HL-60 (cell line): ENCODE measurements at regions not wholly inside any gene's neighbourhood (a gene's known extent, or its start where the extent isn't known, plus 50 kb on each side); places are given as distances from the start of the nearest gene placed in this dataset.

ENCODE experiments used
- DNase-seq, 2 experiments: peaks; one replicate each; pipeline ENCODE4 v3.0.0-alpha.2; 2010 to 2020; ENCODE audit warnings: low read depth in 1 of 2, low spot score in 1 of 2
- H3K27ac ChIP-seq: fragments of 250-450 bp; sonication (Bioruptor Pico); replicated peaks from 2 replicates; pipeline ENCODE4 v1.5.1; 2020; ENCODE audit warnings: mild to moderate bottlenecking, moderate library complexity
- H3K27me3 ChIP-seq: fragments of 250-450 bp; sonication (Bioruptor Pico); 2 replicates; pipeline ENCODE4 v1.5.1; 2021; ENCODE audit warnings: mild to moderate bottlenecking, moderate library complexity; ENCODE audit not compliant: insufficient read depth, poor library complexity, severe bottlenecking
- H3K4me3 ChIP-seq: replicated peaks from 2 replicates; pipeline ENCODE4 v1.5.1; 2011; ENCODE audit warnings: mild to moderate bottlenecking, control low read depth, low read length; ENCODE audit not compliant: insufficient read depth
- CTCF ChIP-seq: IDR thresholded peaks from one replicate; pipeline ENCODE4 v1.5.1; 2011; ENCODE audit warnings: low read length, control low read depth, inconsistent platforms; ENCODE audit not compliant: insufficient read depth
- GABPA ChIP-seq: IDR thresholded peaks from 2 replicates; pipeline ENCODE4 v1.6.1; 2012; ENCODE audit warnings: low read depth
- POLR2AphosphoS5 ChIP-seq: IDR thresholded peaks from 2 replicates; pipeline ENCODE4 v1.6.1; 2012; ENCODE audit warnings: low read depth
- REST ChIP-seq: IDR thresholded peaks from 2 replicates; pipeline ENCODE4 v1.6.1; 2012; ENCODE audit warnings: low read depth; ENCODE audit not compliant: insufficient replicate concordance
- SPI1 ChIP-seq: IDR thresholded peaks from 2 replicates; pipeline ENCODE4 v1.6.1; 2012; ENCODE audit warnings: low read depth, mild to moderate bottlenecking, borderline replicate concordance

- H3K4me3 ChIP-seq: no peak overlapping the region
- DNase-seq: peak; percentile 13 to 74
- H3K27me3 ChIP-seq: no peaks in the 10 kb centered on the region
- TF ChIP-seq SPI1: peak; percentile 98
- no peak for TF ChIP-seq GABPA
- TF ChIP-seq CTCF: no peak
- TF ChIP-seq POLR2AphosphoS5: no peak
- TF ChIP-seq REST: no peak
- H3K27ac ChIP-seq: no peak overlapping the region
These were observed 366.5 kb downstream of the LRFN5 start for GRCh38 chr14:41973178-41973577.

- Histone ChIP-seq H3K4me3 (no peak overlapping the region), H3K27me3 (no peaks in the 10 kb centered on the region), H3K27ac (no peak overlapping the region)
- DNase-seq: no peak
- no peak for TF ChIP-seq SPI1
- no peak for TF ChIP-seq CTCF
- TF ChIP-seq GABPA: no peak
- TF ChIP-seq POLR2AphosphoS5: no peak
- TF ChIP-seq REST: no peak
These were observed 365.9 kb downstream of the LRFN5 start for GRCh38 chr14:41972531-41972930.

- Histone ChIP-seq H3K27ac (no peak overlapping the region), H3K4me3 (no peak overlapping the region), H3K27me3 (no peaks in the 10 kb centered on the region)
- TF ChIP-seq SPI1 (no peak), POLR2AphosphoS5 (no peak), CTCF (no peak), REST (no peak), GABPA (no peak)
- no peak for DNase-seq
These were observed 353.6 kb downstream of the LRFN5 start for GRCh38 chr14:41960281-41960680.
